KMS-11 (cell line): ENCODE measurements at regions not wholly inside any gene's neighbourhood (a gene's known extent, or its start where the extent isn't known, plus 50 kb on each side); places are given as distances from the start of the nearest gene placed in this dataset.

Source experiments
- H2AFZ ChIP-seq: fragments of 200-600 bp; sonication (generic); 2 replicates; pipeline ENCODE4 v1.6.1; 2016; ENCODE audit warnings: antibody characterized with exemption, mixed run types, low read depth
- H3K27ac ChIP-seq: fragments of 200-600 bp; sonication (generic); 2 replicates; pipeline ENCODE4 v1.6.1; 2016; ENCODE audit warnings: mild to moderate bottlenecking, mixed run types
- H3K27me3 ChIP-seq: fragments of 200-600 bp; sonication (generic); 2 replicates; pipeline ENCODE4 v1.6.1; 2017; ENCODE audit warnings: mild to moderate bottlenecking, low read depth, mixed run types, moderate library complexity; ENCODE audit not compliant: insufficient read depth
- H3K36me3 ChIP-seq: fragments of 200-600 bp; sonication (generic); 2 replicates; pipeline ENCODE4 v1.6.1; 2017; ENCODE audit warnings: mild to moderate bottlenecking, mixed run types; ENCODE audit not compliant: insufficient read depth
- H3K4me1 ChIP-seq: fragments of 200-600 bp; sonication (generic); 2 replicates; pipeline ENCODE4 v1.6.1; 2016; ENCODE audit warnings: mild to moderate bottlenecking, low read depth, mixed run types; ENCODE audit not compliant: poor library complexity, severe bottlenecking
- H3K4me2 ChIP-seq: fragments of 200-600 bp; sonication (generic); 2 replicates; pipeline ENCODE4 v1.7.0; 2016; ENCODE audit warnings: mild to moderate bottlenecking, mixed run types
- H3K4me3 ChIP-seq: fragments of 200-600 bp; sonication (generic); IDR thresholded peaks from 2 replicates; pipeline ENCODE4 v1.6.1; 2017; ENCODE audit warnings: low read depth, low read length, mixed read lengths; ENCODE audit not compliant: insufficient read depth
- H3K79me2 ChIP-seq: fragments of 200-600 bp; sonication (generic); 2 replicates; pipeline ENCODE4 v1.6.1; 2016; ENCODE audit warnings: low read depth, mixed run types; ENCODE audit not compliant: insufficient read depth
- H3K9ac ChIP-seq: fragments of 200-600 bp; sonication (generic); 2 replicates; pipeline ENCODE4 v1.6.1; 2016; ENCODE audit warnings: mild to moderate bottlenecking, mixed run types
- H4K20me1 ChIP-seq: fragments of 200-600 bp; sonication (generic); 2 replicates; pipeline ENCODE4 v1.6.1; 2016; ENCODE audit warnings: mild to moderate bottlenecking, mixed run types; ENCODE audit not compliant: insufficient read depth
- CTCF ChIP-seq: fragments of 200-600 bp; sonication (generic); conservative IDR thresholded peaks from 2 replicates; pipeline ENCODE4 v1.6.1; 2017; ENCODE audit warnings: low read depth, mild to moderate bottlenecking, antibody characterized with exemption, low read length, moderate library complexity, mixed read lengths

- TF ChIP-seq CTCF, result no peak
- no peaks in the 10 kb centered on the region for H3K4me1 ChIP-seq
- H3K4me3 ChIP-seq, result no peak overlapping the region
- no peak overlapping the region for H3K4me2 ChIP-seq
- H4K20me1 ChIP-seq, result no peaks in the 10 kb centered on the region
- H3K36me3 ChIP-seq, result no peaks in the 10 kb centered on the region
- no peak overlapping the region for H3K27ac ChIP-seq
- no peak overlapping the region for H3K9ac ChIP-seq
- H3K27me3 ChIP-seq, result no peaks in the 10 kb centered on the region
- H3K79me2 ChIP-seq, result no peaks in the 10 kb centered on the region
- H2AFZ ChIP-seq, result no peak overlapping the region
Observed at GRCh38 chr1:87501738-87502137, 173.1 kb downstream of the LMO4 start.

DNA sequence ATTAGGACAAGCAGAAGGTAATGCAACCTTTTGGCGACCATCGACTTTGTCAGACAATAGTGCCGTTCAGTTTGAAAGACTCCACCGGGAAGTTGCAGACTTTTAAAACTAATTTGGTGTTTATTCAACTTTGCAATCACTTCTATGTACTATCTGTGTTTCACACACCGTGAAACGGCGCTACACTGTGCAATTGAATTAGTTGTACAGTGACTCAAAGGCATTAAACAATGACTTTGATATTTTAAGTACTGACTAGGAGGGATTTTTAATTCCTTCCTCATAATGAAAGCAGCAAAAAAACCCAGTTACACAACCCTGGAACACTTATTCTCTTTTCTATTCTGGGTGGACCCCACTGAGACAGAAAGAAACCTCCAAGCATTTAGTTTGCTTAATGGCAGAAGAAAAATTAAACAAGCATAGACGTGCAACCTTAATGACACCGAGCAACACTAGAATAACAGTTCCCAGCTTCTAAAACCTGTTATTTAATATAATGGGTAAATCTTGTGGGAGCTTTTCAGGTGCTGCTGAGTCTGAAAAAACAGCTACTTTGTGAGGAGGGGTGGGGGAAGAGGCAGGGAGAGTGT, 176.8 kb downstream of the LMO4 start:
- Histone ChIP-seq H3K4me2 (no peak overlapping the region), H3K4me1 (no peaks in the 10 kb centered on the region), H3K27ac (no peak overlapping the region), H2AFZ (no peak overlapping the region), H3K36me3 (no peaks in the 10 kb centered on the region), H3K4me3 (no peak overlapping the region), H3K9ac (no peak overlapping the region), H4K20me1 (no peaks in the 10 kb centered on the region), H3K27me3 (no peaks in the 10 kb centered on the region), H3K79me2 (no peaks in the 10 kb centered on the region)
- TF ChIP-seq CTCF, result no peak

DNA sequence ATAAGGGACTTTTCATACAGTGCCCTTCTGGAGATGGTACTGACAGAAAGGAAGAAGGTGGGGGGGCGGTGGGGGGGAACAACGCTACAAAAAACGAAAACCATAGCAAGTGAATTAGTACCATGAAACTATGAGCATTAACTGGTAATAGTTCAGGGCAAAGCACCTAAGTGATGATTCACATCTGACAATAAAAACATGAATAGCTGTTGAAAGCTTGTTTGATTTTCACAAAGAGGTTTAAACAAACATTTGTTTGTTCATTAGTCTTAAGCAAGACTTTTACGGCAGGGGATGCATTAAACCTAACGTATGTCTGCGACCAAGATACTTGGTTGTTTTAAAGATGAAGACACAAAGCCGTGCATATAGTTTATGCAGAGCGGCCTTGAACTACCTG, 177.5 kb downstream of the LMO4 start:
- H4K20me1 ChIP-seq, result no peaks in the 10 kb centered on the region
- H3K27ac ChIP-seq, result no peak overlapping the region
- H3K27me3 ChIP-seq, result no peaks in the 10 kb centered on the region
- H2AFZ ChIP-seq, result no peak overlapping the region
- H3K4me3 ChIP-seq, result no peak overlapping the region
- H3K36me3 ChIP-seq, result no peaks in the 10 kb centered on the region
- no peaks in the 10 kb centered on the region for H3K4me1 ChIP-seq
- no peaks in the 10 kb centered on the region for H3K79me2 ChIP-seq
- H3K4me2 ChIP-seq, result no peak overlapping the region
- H3K9ac ChIP-seq, result no peak overlapping the region
- no peak for TF ChIP-seq CTCF

DNA sequence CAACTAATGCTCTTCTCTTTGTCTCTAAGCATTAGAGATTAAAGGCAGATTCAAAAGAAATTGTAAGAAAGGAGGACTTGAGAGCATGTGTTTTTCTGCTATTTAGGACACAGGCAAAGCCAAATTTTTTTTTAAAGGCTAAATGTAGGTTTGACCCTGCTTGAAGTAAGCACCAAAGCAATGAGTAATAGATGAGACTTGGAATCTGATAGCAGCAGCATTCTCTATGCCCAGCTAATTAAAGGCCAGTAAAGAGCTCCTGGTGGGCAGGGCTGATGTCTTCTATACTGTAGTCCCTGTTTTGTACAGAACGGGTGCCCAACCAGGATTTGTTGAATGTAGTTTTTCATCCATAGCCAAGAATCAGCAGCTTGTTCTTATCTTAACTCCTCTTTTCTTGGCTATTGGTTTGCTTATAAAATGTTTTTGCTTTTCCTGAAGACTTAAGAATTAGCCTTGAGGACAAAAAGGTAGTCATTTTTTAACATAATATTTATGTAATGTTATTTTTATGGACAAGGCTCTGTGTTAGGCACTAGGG, 179.6 kb downstream of the LMO4 start:
- Histone ChIP-seq H3K4me3 (no peak overlapping the region), H3K27ac (no peak overlapping the region), H3K4me2 (no peak overlapping the region), H3K79me2 (no peaks in the 10 kb centered on the region), H2AFZ (no peak overlapping the region), H3K9ac (no peak overlapping the region), H4K20me1 (no peaks in the 10 kb centered on the region), H3K4me1 (no peaks in the 10 kb centered on the region), H3K27me3 (no peaks in the 10 kb centered on the region), H3K36me3 (no peaks in the 10 kb centered on the region)
- TF ChIP-seq CTCF, result no peak
